Pulmonary artery endothelial cell (primary cell): ENCODE measurements at regions not wholly inside any gene's neighbourhood (a gene's known extent, or its start where the extent isn't known, plus 50 kb on each side); places are given as distances from the start of the nearest gene placed in this dataset.
A peak's percentile ranks its signal among the peaks of the same experiment; 100 is the strongest.
"Not testable (repeated sequence)": the region's sequence is repeated elsewhere in the genome, so short reads cannot be mapped to it uniquely, and the experiment has no call there.

Source experiments
- DNase-seq: peaks from one replicate; pipeline ENCODE4 v3.0.0-alpha.2; 2011; ENCODE audit warnings: low read depth, low spot score

DNA sequence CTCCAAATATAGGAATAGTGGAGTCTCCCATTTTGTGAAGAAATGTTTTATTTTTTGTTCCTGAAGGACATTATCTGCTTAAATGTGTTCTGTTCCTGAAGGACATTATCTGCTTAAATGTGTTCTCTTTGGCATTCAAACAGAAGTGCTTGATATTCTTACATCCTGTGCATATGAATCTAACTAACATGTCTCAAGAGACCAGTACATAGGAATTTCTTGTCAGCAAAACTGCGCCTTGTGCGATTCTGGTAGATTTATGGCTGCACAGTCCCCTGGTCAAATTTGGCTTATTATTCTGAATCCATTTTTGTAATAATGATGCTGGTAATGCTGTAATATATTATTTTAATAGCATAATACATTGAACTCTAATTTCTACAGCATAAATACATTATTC, 722.4 kb downstream of the NOVA1 start:
- DNase-seq: no peak

GRCh38 chr14:25869854-25870253, 728.0 kb downstream of the NOVA1 start:
- no peak for DNase-seq

DNA sequence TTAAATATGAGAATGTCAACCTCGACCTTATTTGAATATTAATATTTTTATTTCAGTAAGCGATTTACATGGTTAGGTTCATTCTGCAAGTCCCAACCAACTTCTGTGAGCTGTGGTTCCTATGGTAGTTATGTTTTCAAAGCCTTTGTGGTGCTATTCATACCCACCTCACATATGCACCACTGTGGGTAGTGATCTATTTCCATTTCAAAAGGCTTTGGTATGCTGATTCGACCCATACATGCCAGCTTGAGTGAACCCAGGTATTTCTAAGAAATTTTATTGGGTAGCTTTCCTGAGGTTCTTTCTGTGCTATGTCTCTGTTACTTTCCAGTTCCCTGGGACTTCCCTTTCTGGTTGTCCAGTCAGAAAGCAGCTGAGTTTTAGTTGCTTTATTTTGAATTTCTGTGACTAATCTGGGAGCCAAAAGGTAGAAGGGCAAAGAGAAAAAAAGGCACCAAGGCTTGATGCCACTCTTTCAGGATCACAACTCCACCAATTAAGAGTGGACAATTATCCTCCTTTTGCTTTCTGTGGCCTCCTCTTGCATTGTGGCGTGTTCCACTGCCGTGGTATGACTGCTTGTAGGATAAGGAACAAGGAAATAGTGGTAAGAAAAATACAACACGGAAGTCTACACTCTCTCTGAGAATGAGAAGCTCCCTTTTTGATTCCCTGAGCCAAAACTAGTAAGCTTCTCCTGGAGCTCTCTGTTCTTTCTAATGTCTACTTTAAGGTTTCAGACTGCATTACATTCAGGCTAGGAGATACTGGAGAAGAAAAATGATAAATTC, 729.1 kb downstream of the NOVA1 start:
- no peak for DNase-seq

- no peak for DNase-seq
Observed at GRCh38 chr14:25861406-25861805, 736.4 kb downstream of the NOVA1 start.

- DNase-seq: no peak
Observed at GRCh38 chr14:25848601-25849000, 749.2 kb downstream of the NOVA1 start.

- DNase-seq: no peak
Observed at GRCh38 chr14:25846246-25846645, 751.6 kb downstream of the NOVA1 start.

GRCh38 chr14:25843481-25844470, 754.1 kb downstream of the NOVA1 start:
- DNase-seq: no peak

DNA sequence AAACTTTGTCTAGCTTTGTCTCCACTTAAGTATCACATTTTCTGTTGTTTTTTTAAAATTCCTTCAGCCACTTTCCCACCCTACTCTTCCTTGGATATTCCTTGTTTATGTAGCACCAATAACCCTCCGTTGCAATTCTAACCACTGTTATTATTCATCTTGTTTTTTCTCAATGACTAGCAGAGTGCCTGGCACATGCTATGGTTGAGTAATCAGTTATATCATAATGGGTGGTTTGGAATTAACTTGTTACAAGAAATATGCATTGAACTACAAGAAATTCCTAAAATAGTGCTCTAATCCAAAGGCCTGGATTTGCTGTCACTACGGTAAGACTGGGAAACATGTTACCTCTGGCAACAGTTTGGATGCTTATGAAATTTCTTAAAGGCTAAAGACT, 756.6 kb downstream of the NOVA1 start:
- no peak for DNase-seq

DNA sequence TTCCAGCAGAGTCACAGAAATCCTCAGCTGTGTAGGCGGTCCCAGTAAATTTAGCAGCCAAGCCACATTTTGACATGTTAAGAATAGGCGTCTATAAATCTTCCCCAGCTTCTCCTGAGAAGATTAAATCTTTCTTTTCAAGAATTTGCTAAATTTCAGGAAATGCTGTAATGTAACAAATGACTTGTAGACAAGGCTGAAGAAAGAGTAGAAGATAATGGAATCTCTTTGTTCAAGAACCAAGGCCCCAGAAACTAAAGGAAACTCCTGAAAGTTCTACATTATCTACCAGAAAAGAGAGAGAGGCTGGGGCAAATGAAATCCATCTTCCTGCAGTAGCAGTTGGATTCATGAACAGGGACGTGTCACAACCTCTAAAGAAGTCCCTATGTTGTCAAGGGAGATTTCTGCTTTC, 760.3 kb downstream of the NOVA1 start:
- DNase-seq: no peak

DNA sequence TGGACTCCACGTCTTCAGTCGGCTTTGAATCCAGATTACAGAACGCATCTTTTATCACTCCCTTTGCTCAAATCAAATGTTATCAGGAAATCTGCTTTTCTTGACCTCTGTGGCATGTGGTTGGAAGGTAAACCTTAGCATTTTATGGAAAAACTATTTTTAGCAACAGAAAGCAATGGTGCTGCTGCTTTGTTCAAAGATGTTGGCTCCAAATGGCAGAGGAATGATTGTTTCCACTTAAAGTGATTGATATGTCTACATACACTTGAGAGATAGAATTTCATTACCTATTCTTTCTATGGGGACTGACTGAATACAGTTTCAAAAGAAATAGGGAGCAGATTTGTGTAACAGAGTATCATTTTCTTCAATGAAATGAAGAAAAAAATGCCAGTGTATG, 761.2 kb downstream of the NOVA1 start:
- no peak for DNase-seq

GRCh38 chr14:25833341-25834126, 764.3 kb downstream of the NOVA1 start:
- peak; percentile 7 for DNase-seq

DNA sequence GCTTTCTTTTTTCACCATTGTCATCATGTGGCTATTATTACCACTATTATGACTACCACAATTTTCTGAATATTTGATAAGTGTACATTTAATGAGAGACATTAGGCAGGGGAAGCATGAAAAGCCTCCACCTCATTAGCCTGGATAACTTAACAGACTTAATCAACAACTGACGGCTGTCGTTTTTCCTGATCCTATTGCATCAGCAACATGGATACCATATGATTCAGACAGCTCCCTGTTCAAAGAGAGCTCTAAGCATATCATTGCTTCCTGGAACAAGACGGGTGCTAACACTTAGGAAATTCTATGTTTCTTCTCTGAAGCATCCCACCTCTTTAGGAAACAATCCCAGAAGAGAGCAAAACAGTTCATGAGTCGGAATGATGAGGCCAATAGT, 765.2 kb downstream of the NOVA1 start:
- DNase-seq: no peak

DNA sequence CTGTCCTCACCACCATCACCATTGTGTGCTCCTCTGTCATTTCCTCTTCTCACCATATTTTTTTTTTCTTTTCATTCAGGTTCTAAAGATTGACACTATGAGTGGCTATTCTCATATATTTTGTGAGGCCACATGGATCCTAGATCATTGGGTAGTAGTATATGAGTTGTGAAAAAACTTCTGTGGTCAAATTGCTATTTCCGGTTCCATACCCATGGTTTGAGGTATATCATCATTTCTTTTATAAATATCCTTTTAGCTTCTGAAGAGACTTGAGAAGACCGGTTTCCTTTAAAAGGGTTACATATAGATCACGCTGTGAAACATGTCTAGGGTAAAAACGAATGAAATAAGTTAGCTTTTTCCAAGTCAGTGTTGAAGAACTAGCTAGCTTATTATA, 769.3 kb downstream of the NOVA1 start:
- DNase-seq: no peak

DNA sequence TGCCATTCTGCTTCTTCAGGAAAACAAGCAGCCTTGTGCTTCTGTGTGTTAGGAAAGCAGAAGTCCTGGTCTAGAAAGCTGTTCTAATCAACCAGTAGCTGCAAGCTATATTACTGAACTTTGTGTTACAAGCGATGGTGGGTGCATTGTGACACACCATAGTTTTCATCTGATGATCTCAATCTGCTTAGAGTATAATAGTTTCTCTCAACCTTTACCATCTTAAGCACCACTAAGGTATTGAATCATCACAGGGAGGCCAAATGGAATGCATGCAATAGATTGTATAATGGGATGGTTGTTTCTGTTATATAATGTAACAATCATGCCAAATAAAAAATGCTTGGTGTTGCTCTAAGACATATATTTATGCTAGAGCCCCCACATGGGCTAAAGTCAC, 771.7 kb downstream of the NOVA1 start:
- no peak for DNase-seq

DNA sequence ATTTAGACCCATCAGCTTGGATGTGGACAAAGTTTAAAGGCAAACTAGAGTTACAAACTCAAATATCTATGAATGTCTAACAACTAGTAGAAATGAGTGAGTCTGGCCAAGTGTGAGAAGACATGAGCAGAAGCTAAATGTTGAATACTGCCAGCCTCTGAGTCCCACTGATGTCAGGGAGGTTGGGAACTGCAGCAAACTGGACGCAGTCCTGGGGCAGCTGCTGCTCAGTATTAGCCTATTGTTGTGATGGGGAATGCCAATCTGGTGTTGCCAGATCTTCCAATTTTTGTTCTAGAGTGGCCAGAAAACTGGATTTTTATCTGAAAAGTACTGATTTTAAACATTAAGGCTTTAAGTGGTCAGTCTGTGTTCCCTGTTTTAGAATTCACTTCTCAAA, 770.4 kb upstream of the STXBP6 start:
- DNase-seq: no peak

GRCh38 chr14:25814622-25815021, 764.7 kb upstream of the STXBP6 start:
- not testable (repeated sequence) for DNase-seq

GRCh38 chr14:25803386-25804018, 753.6 kb upstream of the STXBP6 start:
- DNase-seq: no peak

- DNase-seq: no peak
Observed at GRCh38 chr14:25800841-25801240, 750.9 kb upstream of the STXBP6 start.

DNA sequence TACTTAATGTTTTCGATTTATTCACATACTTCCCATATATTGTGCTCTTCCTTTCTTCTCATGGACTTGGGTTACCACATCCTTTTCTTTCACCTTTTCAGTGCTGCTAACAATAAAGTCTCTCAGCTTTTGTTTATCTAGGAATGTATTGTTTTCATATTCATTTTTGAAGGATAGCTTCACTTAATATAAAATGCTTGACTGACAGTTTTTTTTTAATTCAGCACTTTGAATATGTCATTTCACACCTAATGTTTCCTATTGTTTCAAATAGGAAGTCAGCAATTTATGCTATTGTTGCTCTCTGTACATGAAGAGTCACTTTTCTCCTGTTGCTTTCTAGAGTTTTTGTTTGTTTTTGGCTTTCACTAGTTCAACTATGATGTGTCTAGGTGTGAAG, 738.3 kb upstream of the STXBP6 start:
- no peak for DNase-seq

DNA sequence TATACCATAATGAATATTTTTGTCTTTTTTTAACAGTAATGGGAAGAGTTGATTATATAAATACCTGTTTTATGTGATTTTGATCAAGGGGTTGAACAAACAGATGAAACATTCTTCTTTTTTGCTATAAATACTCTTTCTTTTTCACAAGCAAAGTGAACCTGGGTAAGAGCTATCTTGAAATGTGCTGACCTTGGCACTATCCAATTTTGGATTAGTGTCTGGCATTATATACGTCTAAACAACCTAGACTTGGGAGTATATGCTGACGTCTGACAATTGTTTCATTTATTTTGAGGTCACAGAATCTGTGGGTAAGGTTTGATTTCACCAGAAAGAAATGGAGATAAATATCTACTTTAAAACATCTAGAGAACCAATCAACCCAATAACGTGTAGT, 716.0 kb upstream of the STXBP6 start:
- no peak for DNase-seq
